ENCODE measurements at regions not wholly inside any gene's neighbourhood (a gene's known extent, or its start where the extent isn't known, plus 50 kb on each side); places are given as distances from the start of the nearest gene placed in this dataset.

- DNase-seq (ENCODE audit: low read depth, low spot score): no peak
- Histone ChIP-seq H3K4me3 (ENCODE audit: low read length) (no peak overlapping the region), H3K36me3 (ENCODE audit: control insufficient read depth, insufficient read depth, low read length) (no peaks in the 10 kb centered on the region), H3K9me3 (ENCODE audit: control insufficient read depth, insufficient read depth, low read length) (no peaks in the 10 kb centered on the region), H3K27ac (ENCODE audit: low read length) (no peak overlapping the region), H3K4me1 (ENCODE audit: control insufficient read depth, insufficient read depth, low read length) (no peaks in the 10 kb centered on the region; the same call in 1 of the 2 replicates), H3K27me3 (ENCODE audit: control insufficient read depth, insufficient read depth, low read length) (no peaks in the 10 kb centered on the region)
- WGBS (ENCODE audit: insufficient coverage, insufficient read length): no CpG with 5 or more reads among the region's 1 CpG
These were observed 117.1 kb upstream of the PTGFR start for GRCh38 chr1:78373676-78374075.

DNA sequence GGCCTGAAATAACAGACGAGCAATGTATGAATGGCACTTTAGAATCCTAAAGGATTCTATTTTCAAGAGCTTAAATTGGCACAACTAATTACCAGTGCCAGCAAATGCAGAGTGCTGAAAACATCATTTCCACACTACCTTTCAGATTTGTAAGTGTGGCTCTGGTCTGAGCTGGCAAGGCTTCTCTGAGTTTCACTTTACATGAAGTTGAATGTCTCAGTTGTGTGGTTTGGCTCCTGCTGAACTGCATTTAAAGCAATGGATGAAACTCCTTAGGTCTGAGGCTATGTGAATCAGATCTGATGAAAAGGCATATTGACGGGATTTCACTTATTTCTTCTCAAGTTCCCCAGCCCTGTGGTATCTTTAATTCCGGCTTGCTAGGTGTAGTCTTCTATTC lies 114.8 kb upstream of the PTGFR start:
- no CpG with 5 or more reads among the region's 3 CpGs for WGBS (ENCODE audit: insufficient coverage, insufficient read length)
- no peaks in the 10 kb centered on the region for H3K27me3 ChIP-seq (ENCODE audit: control insufficient read depth, insufficient read depth, low read length)

GRCh38 chr1:78377356-78377928 lies 113.3 kb upstream of the PTGFR start:
- no peaks in the 10 kb centered on the region for H3K36me3 ChIP-seq (ENCODE audit: control insufficient read depth, insufficient read depth, low read length)
- no peak for DNase-seq (ENCODE audit: low read depth, low spot score)
- H3K27ac ChIP-seq (ENCODE audit: low read length): no peak overlapping the region
- no peaks in the 10 kb centered on the region for H3K27me3 ChIP-seq (ENCODE audit: control insufficient read depth, insufficient read depth, low read length)
- no peaks in the 10 kb centered on the region for H3K9me3 ChIP-seq (ENCODE audit: control insufficient read depth, insufficient read depth, low read length)
- no peaks in the 10 kb centered on the region; the same call in 1 of the 2 replicates for H3K4me1 ChIP-seq (ENCODE audit: control insufficient read depth, insufficient read depth, low read length)
- no peak overlapping the region for H3K4me3 ChIP-seq (ENCODE audit: low read length)

More for the DNA sequence above, 114.8 kb upstream of the PTGFR start:
- no peak for DNase-seq (ENCODE audit: low read depth, low spot score)
- no peak overlapping the region for H3K4me3 ChIP-seq (ENCODE audit: low read length)
- H3K36me3 ChIP-seq (ENCODE audit: control insufficient read depth, insufficient read depth, low read length): no peaks in the 10 kb centered on the region
- no peaks in the 10 kb centered on the region for H3K9me3 ChIP-seq (ENCODE audit: control insufficient read depth, insufficient read depth, low read length)
- no peaks in the 10 kb centered on the region; the same call in 1 of the 2 replicates for H3K4me1 ChIP-seq (ENCODE audit: control insufficient read depth, insufficient read depth, low read length)
- H3K27ac ChIP-seq (ENCODE audit: low read length): no peak overlapping the region

- no peaks in the 10 kb centered on the region for H3K36me3 ChIP-seq (ENCODE audit: control insufficient read depth, insufficient read depth, low read length)
- no peak for DNase-seq (ENCODE audit: low read depth, low spot score)
- no peaks in the 10 kb centered on the region for H3K27me3 ChIP-seq (ENCODE audit: control insufficient read depth, insufficient read depth, low read length)
- no peak overlapping the region for H3K27ac ChIP-seq (ENCODE audit: low read length)
- no CpG with 5 or more reads among the region's 1 CpG for WGBS (ENCODE audit: insufficient coverage, insufficient read length)
- H3K4me3 ChIP-seq (ENCODE audit: low read length): no peak overlapping the region
- no peaks in the 10 kb centered on the region for H3K4me1 ChIP-seq (ENCODE audit: control insufficient read depth, insufficient read depth, low read length)
- no peaks in the 10 kb centered on the region for H3K9me3 ChIP-seq (ENCODE audit: control insufficient read depth, insufficient read depth, low read length)
These were observed 106.9 kb upstream of the PTGFR start for GRCh38 chr1:78383923-78384322.

DNA sequence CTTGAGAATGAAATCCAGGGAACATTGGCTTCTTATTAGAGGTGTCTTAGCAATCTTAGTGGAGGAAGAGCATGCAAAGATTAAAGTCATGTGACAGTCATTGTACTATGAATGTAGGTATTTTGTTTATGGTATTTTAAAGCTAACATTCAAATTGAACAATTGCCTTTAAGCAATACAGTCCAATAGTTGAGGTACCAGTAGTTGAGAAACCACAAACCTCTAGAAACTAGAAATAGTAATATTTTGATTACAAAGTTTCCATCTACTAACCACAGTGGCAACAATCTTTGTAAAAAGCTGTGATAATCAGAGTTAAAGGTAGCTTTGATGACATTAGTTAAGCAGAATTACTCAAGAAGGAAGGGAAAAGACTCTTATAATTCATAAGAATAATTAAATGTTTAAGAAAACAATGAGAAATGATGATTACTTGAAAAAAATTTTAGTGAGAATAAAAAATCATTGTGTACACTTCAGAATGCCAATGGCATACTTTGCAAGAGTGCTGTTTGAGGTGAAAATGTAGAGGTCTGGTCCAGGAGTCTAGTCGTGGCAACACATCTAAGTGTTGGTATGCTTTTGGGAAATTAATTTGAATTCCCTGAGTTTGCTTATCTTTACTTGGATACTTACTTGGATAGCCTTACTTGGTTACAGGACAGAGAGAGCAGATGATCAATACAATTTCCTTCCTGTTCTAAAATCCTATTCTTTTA lies 104.9 kb upstream of the PTGFR start:
- no peak for DNase-seq (ENCODE audit: low read depth, low spot score)
- Histone ChIP-seq H3K4me1 (ENCODE audit: control insufficient read depth, insufficient read depth, low read length) (no peaks in the 10 kb centered on the region), H3K4me3 (ENCODE audit: low read length) (no peak overlapping the region), H3K9me3 (ENCODE audit: control insufficient read depth, insufficient read depth, low read length) (no peaks in the 10 kb centered on the region), H3K36me3 (ENCODE audit: control insufficient read depth, insufficient read depth, low read length) (no peaks in the 10 kb centered on the region), H3K27me3 (ENCODE audit: control insufficient read depth, insufficient read depth, low read length) (no peaks in the 10 kb centered on the region), H3K27ac (ENCODE audit: low read length) (no peak overlapping the region)
- WGBS (ENCODE audit: insufficient coverage, insufficient read length): no CpG with 5 or more reads among the region's 1 CpG

GRCh38 chr1:78387201-78387600 lies 103.6 kb upstream of the PTGFR start:
- H3K4me3 ChIP-seq (ENCODE audit: low read length): no peak overlapping the region
- no peaks in the 10 kb centered on the region for H3K4me1 ChIP-seq (ENCODE audit: control insufficient read depth, insufficient read depth, low read length)
- H3K27me3 ChIP-seq (ENCODE audit: control insufficient read depth, insufficient read depth, low read length): no peaks in the 10 kb centered on the region
- no peaks in the 10 kb centered on the region for H3K9me3 ChIP-seq (ENCODE audit: control insufficient read depth, insufficient read depth, low read length)
- H3K27ac ChIP-seq (ENCODE audit: low read length): no peak overlapping the region
- no peak for DNase-seq (ENCODE audit: low read depth, low spot score)
- H3K36me3 ChIP-seq (ENCODE audit: control insufficient read depth, insufficient read depth, low read length): no peaks in the 10 kb centered on the region
- WGBS (ENCODE audit: insufficient coverage, insufficient read length): no CpG with 5 or more reads among the region's 2 CpGs

- H3K36me3 ChIP-seq (ENCODE audit: control insufficient read depth, insufficient read depth, low read length): no peaks in the 10 kb centered on the region
- H3K27ac ChIP-seq (ENCODE audit: low read length): no peak overlapping the region
- H3K27me3 ChIP-seq (ENCODE audit: control insufficient read depth, insufficient read depth, low read length): no peaks in the 10 kb centered on the region
- DNase-seq (ENCODE audit: low read depth, low spot score): no peak
- no peak overlapping the region for H3K4me3 ChIP-seq (ENCODE audit: low read length)
- H3K9me3 ChIP-seq (ENCODE audit: control insufficient read depth, insufficient read depth, low read length): no peaks in the 10 kb centered on the region
- no CpG with 5 or more reads among the region's 1 CpG for WGBS (ENCODE audit: insufficient coverage, insufficient read length)
- H3K4me1 ChIP-seq (ENCODE audit: control insufficient read depth, insufficient read depth, low read length): no peaks in the 10 kb centered on the region
These were observed 102.9 kb upstream of the PTGFR start for GRCh38 chr1:78387871-78388270.

DNA sequence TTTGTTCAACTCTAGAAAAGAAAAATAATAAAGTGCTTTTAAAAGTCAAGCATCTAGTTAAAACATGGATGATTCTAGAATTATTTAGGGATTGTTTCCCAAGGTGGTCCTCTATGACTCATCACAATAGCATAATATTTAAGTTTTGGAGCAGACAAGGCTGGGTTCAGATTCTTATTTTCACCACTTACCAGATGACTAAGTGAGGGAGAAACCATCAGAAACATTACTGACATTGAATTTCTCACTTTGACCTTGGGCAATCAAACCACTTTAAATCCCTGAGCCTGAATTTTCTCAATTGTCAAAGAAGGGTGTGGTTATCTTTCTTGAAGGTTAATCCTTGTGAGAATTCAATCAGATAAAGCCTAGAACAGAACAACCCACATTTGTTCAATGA lies 102.5 kb upstream of the PTGFR start:
- H3K27ac ChIP-seq (ENCODE audit: low read length): no peak overlapping the region
- no peak for DNase-seq (ENCODE audit: low read depth, low spot score)

GRCh38 chr1:78401148-78401547 lies 89.6 kb upstream of the PTGFR start:
- no CpG with 5 or more reads among the region's 2 CpGs for WGBS (ENCODE audit: insufficient coverage, insufficient read length)
- no peaks in the 10 kb centered on the region for H3K36me3 ChIP-seq (ENCODE audit: control insufficient read depth, insufficient read depth, low read length)
- no peaks in the 10 kb centered on the region for H3K9me3 ChIP-seq (ENCODE audit: control insufficient read depth, insufficient read depth, low read length)
- H3K4me1 ChIP-seq (ENCODE audit: control insufficient read depth, insufficient read depth, low read length): no peaks in the 10 kb centered on the region
- no peak overlapping the region for H3K27ac ChIP-seq (ENCODE audit: low read length)
- H3K27me3 ChIP-seq (ENCODE audit: control insufficient read depth, insufficient read depth, low read length): no peaks in the 10 kb centered on the region
- no peak for DNase-seq (ENCODE audit: low read depth, low spot score)
- no peak overlapping the region for H3K4me3 ChIP-seq (ENCODE audit: low read length)

More for the DNA sequence above, 102.5 kb upstream of the PTGFR start:
- H3K27me3 ChIP-seq (ENCODE audit: control insufficient read depth, insufficient read depth, low read length): no peaks in the 10 kb centered on the region
- no peak overlapping the region for H3K4me3 ChIP-seq (ENCODE audit: low read length)
- no peaks in the 10 kb centered on the region for H3K9me3 ChIP-seq (ENCODE audit: control insufficient read depth, insufficient read depth, low read length)
- no peaks in the 10 kb centered on the region for H3K4me1 ChIP-seq (ENCODE audit: control insufficient read depth, insufficient read depth, low read length)
- H3K36me3 ChIP-seq (ENCODE audit: control insufficient read depth, insufficient read depth, low read length): no peaks in the 10 kb centered on the region

GRCh38 chr1:78408192-78408591 lies 82.6 kb upstream of the PTGFR start:
- Histone ChIP-seq H3K36me3 (ENCODE audit: control insufficient read depth, insufficient read depth, low read length) (no peaks in the 10 kb centered on the region), H3K27me3 (ENCODE audit: control insufficient read depth, insufficient read depth, low read length) (no peaks in the 10 kb centered on the region), H3K4me3 (ENCODE audit: low read length) (no peak overlapping the region), H3K4me1 (ENCODE audit: control insufficient read depth, insufficient read depth, low read length) (no peaks in the 10 kb centered on the region), H3K27ac (ENCODE audit: low read length) (no peak overlapping the region), H3K9me3 (ENCODE audit: control insufficient read depth, insufficient read depth, low read length) (no peaks in the 10 kb centered on the region)
- DNase-seq (ENCODE audit: low read depth, low spot score): no peak
- no CpG with 5 or more reads among the region's 1 CpG for WGBS (ENCODE audit: insufficient coverage, insufficient read length)

- no peak for DNase-seq (ENCODE audit: low read depth, low spot score)
These were observed 82.0 kb upstream of the PTGFR start for GRCh38 chr1:78408810-78409209.

More at GRCh38 chr1:78408810-78409209, 82.0 kb upstream of the PTGFR start:
- Histone ChIP-seq H3K27ac (ENCODE audit: low read length) (no peak overlapping the region), H3K9me3 (ENCODE audit: control insufficient read depth, insufficient read depth, low read length) (no peaks in the 10 kb centered on the region), H3K4me1 (ENCODE audit: control insufficient read depth, insufficient read depth, low read length) (no peaks in the 10 kb centered on the region), H3K4me3 (ENCODE audit: low read length) (no peak overlapping the region), H3K36me3 (ENCODE audit: control insufficient read depth, insufficient read depth, low read length) (no peaks in the 10 kb centered on the region), H3K27me3 (ENCODE audit: control insufficient read depth, insufficient read depth, low read length) (no peaks in the 10 kb centered on the region)
- no CpG with 5 or more reads among the region's 2 CpGs for WGBS (ENCODE audit: insufficient coverage, insufficient read length)

Data from iPS DF 6.9 (cell line).